ENCODE measurements at regions not wholly inside any gene's neighbourhood (a gene's known extent, or its start where the extent isn't known, plus 50 kb on each side); places are given as distances from the start of the nearest gene placed in this dataset.

DNA sequence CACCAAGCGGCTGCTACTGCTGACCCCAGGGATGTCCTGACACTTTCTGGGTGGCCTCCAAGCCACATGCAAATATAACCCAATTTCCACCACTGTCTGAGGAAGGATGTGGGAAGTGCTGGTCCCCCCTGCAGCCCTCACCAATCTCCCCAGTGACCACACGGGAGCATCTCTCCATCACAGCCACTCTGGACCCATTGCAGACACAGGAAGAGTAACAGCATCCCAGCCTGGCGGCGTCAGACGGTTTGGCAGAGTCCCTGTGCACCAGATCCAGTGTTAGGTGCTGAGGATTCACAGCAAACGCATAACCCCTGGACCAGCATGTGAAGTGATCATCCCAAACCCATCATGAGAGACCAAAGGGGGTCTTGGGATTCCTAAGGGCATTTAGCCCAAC lies 163.7 kb upstream of the TNRC6C start:
- TF ChIP-seq YY1 (IDR thresholded peaks at IDR 0.05; ENCODE audit: low read depth) (no peak), FOXM1 (IDR thresholded peaks at IDR 0.05; ENCODE audit: borderline replicate concordance, low read depth) (no peak), TCF12 (IDR thresholded peaks at IDR 0.05; ENCODE audit: low read depth) (no peak)
- TF ChIP-seq, protein P1, sequence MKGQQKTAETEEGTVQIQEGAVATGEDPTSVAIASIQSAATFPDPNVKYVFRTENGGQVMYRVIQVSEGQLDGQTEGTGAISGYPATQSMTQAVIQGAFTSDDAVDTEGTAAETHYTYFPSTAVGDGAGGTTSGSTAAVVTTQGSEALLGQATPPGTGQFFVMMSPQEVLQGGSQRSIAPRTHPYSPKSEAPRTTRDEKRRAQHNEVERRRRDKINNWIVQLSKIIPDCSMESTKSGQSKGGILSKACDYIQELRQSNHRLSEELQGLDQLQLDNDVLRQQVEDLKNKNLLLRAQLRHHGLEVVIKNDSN (IDR thresholded peaks at IDR 0.05) = no peak

DNA sequence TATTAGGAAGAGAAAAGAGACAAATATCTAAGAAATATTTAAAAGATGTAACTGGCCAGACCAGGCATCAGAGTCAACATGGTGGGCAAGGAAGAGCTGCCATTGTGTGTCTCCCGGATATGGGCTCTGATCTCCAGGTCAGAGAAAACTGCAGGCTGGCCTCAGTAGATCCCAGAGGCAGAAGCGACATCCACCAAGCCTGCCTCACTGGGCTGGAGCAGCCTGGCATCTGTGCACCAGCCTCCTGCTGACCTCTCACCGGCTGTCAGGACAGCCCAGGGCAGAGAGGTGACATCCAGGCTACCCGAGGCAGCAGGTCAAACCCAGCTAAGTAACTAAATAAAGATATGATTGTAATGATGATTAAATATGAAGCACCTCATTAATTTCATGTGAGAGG lies 162.8 kb upstream of the TNRC6C start:
- TF ChIP-seq EP300 (IDR thresholded peaks at IDR 0.05; ENCODE audit: borderline replicate concordance) (no peak), TEAD4 (IDR thresholded peaks at IDR 0.05) (no peak), TAF1 (IDR thresholded peaks at IDR 0.05; ENCODE audit: low read depth) (no peak), EGR1 (IDR thresholded peaks at IDR 0.05) (no peak), NFIC (IDR thresholded peaks at IDR 0.05) (no peak), ZBTB7A (IDR thresholded peaks at IDR 0.05; ENCODE audit: low read depth) (no peak), CEBPB (IDR thresholded peaks at IDR 0.05) (no peak), CREB1 (IDR thresholded peaks at IDR 0.05; ENCODE audit: low read depth) (no peak), FOXM1 (IDR thresholded peaks at IDR 0.05; ENCODE audit: borderline replicate concordance, low read depth) (no peak), RAD21 (IDR thresholded peaks at IDR 0.05; ENCODE audit: low read depth) (no peak)
- TF ChIP-seq, protein P2, sequence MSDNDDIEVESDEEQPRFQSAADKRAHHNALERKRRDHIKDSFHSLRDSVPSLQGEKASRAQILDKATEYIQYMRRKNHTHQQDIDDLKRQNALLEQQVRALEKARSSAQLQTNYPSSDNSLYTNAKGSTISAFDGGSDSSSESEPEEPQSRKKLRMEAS (IDR thresholded peaks at IDR 0.05) = no peak
- TF ChIP-seq, protein P1 (IDR thresholded peaks at IDR 0.05) = no peak

DNA sequence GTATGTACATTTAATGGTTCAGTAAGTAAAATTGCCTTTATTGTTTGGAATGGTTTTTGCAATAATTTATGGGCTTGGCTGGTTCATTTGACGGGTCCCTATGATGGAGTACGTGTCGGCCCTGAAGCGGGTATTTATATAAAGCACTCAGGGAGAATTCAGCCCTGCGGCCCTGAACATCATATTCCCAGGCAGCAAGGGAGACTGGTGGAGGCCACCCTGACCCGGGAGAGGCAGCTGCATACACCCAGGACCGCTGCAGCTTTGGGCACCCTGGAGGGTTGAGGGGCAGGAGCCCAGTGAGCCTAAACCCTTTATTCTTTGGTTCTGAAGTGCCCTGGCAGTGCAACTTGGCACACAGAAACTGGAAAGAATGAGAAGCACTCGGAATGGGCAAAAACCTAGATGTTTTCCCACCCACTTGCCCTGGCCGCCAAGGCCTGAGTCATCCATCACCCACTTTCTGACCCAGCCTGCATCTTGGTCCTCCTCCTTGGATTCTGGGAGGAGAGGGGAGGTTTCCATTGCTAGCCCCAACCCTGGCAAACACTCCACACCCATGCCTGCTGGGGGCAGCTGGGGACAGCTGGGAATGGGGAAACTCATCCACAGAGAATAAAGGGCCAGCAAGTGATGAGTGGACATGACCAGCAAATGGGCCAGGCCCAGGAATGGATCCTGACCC lies 162.2 kb upstream of the TNRC6C start:
- TF ChIP-seq TAF1 (IDR thresholded peaks at IDR 0.05; ENCODE audit: low read depth) (no peak), NFIC (IDR thresholded peaks at IDR 0.05) (no peak), ZBTB7A (IDR thresholded peaks at IDR 0.05; ENCODE audit: low read depth) (no peak), CREB1 (IDR thresholded peaks at IDR 0.05; ENCODE audit: low read depth) (no peak), TEAD4 (IDR thresholded peaks at IDR 0.05) (no peak), EP300 (IDR thresholded peaks at IDR 0.05; ENCODE audit: borderline replicate concordance) (no peak), YY1 (IDR thresholded peaks at IDR 0.05; ENCODE audit: low read depth) (no peak), FOXM1 (IDR thresholded peaks at IDR 0.05; ENCODE audit: borderline replicate concordance, low read depth) (no peak), TCF12 (IDR thresholded peaks at IDR 0.05; ENCODE audit: low read depth) (no peak), CEBPB (IDR thresholded peaks at IDR 0.05) (no peak), RAD21 (IDR thresholded peaks at IDR 0.05; ENCODE audit: low read depth) (no peak), EGR1 (IDR thresholded peaks at IDR 0.05) (no peak)
- TF ChIP-seq, protein P3, sequence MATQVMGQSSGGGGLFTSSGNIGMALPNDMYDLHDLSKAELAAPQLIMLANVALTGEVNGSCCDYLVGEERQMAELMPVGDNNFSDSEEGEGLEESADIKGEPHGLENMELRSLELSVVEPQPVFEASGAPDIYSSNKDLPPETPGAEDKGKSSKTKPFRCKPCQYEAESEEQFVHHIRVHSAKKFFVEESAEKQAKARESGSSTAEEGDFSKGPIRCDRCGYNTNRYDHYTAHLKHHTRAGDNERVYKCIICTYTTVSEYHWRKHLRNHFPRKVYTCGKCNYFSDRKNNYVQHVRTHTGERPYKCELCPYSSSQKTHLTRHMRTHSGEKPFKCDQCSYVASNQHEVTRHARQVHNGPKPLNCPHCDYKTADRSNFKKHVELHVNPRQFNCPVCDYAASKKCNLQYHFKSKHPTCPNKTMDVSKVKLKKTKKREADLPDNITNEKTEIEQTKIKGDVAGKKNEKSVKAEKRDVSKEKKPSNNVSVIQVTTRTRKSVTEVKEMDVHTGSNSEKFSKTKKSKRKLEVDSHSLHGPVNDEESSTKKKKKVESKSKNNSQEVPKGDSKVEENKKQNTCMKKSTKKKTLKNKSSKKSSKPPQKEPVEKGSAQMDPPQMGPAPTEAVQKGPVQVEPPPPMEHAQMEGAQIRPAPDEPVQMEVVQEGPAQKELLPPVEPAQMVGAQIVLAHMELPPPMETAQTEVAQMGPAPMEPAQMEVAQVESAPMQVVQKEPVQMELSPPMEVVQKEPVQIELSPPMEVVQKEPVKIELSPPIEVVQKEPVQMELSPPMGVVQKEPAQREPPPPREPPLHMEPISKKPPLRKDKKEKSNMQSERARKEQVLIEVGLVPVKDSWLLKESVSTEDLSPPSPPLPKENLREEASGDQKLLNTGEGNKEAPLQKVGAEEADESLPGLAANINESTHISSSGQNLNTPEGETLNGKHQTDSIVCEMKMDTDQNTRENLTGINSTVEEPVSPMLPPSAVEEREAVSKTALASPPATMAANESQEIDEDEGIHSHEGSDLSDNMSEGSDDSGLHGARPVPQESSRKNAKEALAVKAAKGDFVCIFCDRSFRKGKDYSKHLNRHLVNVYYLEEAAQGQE (IDR thresholded peaks at IDR 0.05; ENCODE audit: low read depth) = no peak
- TF ChIP-seq, protein P1 (IDR thresholded peaks at IDR 0.05) = no peak
- TF ChIP-seq, protein P2 (IDR thresholded peaks at IDR 0.05) = no peak

DNA sequence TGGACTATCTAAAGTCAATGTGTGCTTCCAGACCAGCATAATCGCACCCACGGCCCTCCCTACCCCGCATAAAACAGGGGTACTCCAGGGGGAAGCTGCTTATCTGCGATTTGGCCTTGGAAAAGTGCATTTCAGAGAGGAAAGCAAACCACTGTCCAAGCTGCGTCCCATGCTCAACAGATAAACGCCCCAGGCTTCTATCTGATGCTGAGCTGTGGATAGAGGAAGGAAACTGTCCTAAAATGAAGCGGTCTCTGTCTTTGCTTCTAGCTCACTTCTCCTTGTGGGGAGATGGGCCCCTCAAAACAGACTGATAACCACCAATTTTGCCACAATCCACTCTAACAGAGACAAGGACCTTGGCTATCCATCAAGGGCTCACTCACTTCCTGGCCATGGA lies 160.5 kb upstream of the TNRC6C start:
- TF ChIP-seq ZBTB7A (IDR thresholded peaks at IDR 0.05; ENCODE audit: low read depth) = no peak
- no peak for TF ChIP-seq NFIC (IDR thresholded peaks at IDR 0.05)
- TF ChIP-seq, protein P2 (IDR thresholded peaks at IDR 0.05) = no peak
- no peak for TF ChIP-seq YY1 (IDR thresholded peaks at IDR 0.05; ENCODE audit: low read depth)
- TF ChIP-seq RAD21 (IDR thresholded peaks at IDR 0.05; ENCODE audit: low read depth) = no peak
- TF ChIP-seq CREB1 (IDR thresholded peaks at IDR 0.05; ENCODE audit: low read depth) = no peak
- TF ChIP-seq, protein P3 (IDR thresholded peaks at IDR 0.05; ENCODE audit: low read depth) = no peak
- no peak for TF ChIP-seq TCF12 (IDR thresholded peaks at IDR 0.05; ENCODE audit: low read depth)
- no peak for TF ChIP-seq FOXM1 (IDR thresholded peaks at IDR 0.05; ENCODE audit: borderline replicate concordance, low read depth)
- no peak for TF ChIP-seq EGR1 (IDR thresholded peaks at IDR 0.05)
- TF ChIP-seq CEBPB (IDR thresholded peaks at IDR 0.05) = no peak
- no peak for TF ChIP-seq EP300 (IDR thresholded peaks at IDR 0.05; ENCODE audit: borderline replicate concordance)

DNA sequence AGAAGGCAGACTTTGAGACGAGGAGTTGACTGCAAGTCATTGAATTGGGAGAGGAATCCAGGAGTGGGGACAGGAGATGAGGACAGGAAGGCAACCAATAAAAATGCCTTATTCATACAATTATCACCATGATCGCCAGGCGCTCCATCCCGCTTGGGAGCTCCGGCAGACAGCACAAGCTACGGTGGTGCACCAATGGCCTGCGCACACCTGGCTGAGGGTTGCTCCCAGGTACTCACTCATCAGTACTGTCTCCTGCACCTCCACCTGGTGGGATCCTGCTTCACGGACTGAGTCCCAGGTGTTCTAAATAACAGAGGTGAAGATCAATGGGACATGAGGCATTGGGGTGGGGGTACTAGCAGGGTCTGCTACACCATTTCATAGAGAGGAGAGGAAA lies 160.0 kb upstream of the TNRC6C start:
- TF ChIP-seq EP300 (IDR thresholded peaks at IDR 0.05; ENCODE audit: borderline replicate concordance) = no peak
- TF ChIP-seq FOXM1 (IDR thresholded peaks at IDR 0.05; ENCODE audit: borderline replicate concordance, low read depth) = no peak
- no peak for TF ChIP-seq NFIC (IDR thresholded peaks at IDR 0.05)
- TF ChIP-seq RAD21 (IDR thresholded peaks at IDR 0.05; ENCODE audit: low read depth) = no peak
- TF ChIP-seq CREB1 (IDR thresholded peaks at IDR 0.05; ENCODE audit: low read depth) = no peak
- TF ChIP-seq CEBPB (IDR thresholded peaks at IDR 0.05) = no peak
- no peak for TF ChIP-seq EGR1 (IDR thresholded peaks at IDR 0.05)
- TF ChIP-seq, protein P3 (IDR thresholded peaks at IDR 0.05; ENCODE audit: low read depth) = no peak
- TF ChIP-seq, protein P2 (IDR thresholded peaks at IDR 0.05) = no peak
- no peak for TF ChIP-seq TCF12 (IDR thresholded peaks at IDR 0.05; ENCODE audit: low read depth)
- no peak for TF ChIP-seq YY1 (IDR thresholded peaks at IDR 0.05; ENCODE audit: low read depth)
- TF ChIP-seq TAF1 (IDR thresholded peaks at IDR 0.05; ENCODE audit: low read depth) = no peak
- TF ChIP-seq TEAD4 (IDR thresholded peaks at IDR 0.05) = no peak
- TF ChIP-seq, protein P1 (IDR thresholded peaks at IDR 0.05) = no peak
- no peak for TF ChIP-seq ZBTB7A (IDR thresholded peaks at IDR 0.05; ENCODE audit: low read depth)

All from Ishikawa (cell line).